WTC11 (cell line): ENCODE measurements at regions not wholly inside any gene's neighbourhood (a gene's known extent, or its start where the extent isn't known, plus 50 kb on each side); places are given as distances from the start of the nearest gene placed in this dataset.

Experiments used
- ATAC-seq: fragments of 200-7000 bp; cut with Tn5 transposase; 2 replicates; pipeline ENCODE4 v1.10.0; 2021; ENCODE audit warnings: mild to moderate bottlenecking, moderate library complexity
- CTCF ChIA-PET: fragments of 300-600 bp; sonication (Branson Sonifier 250); formaldehyde crosslinking; loops from one replicate; lab custom pipeline; 2021; ENCODE audit warnings: antibody characterized with exemption; lab: Charles Lee
- POLR2A ChIA-PET: fragments of 350-600 bp; sonication (Branson Sonifier 250); formaldehyde crosslinking; loops from one replicate; lab custom pipeline; 2021; ENCODE audit warnings: antibody characterized with exemption; lab: Charles Lee
- DNase-seq: peaks from one replicate; pipeline ENCODE4 v3.0.0; 2021; ENCODE audit warnings: low spot score
- H3K27ac Mint-ChIP-seq: 2 replicates; pipeline ENCODE4 v1.8.0; 2021; ENCODE audit warnings: mixed read lengths
- H3K27me3 Mint-ChIP-seq: 2 replicates; pipeline ENCODE4 v1.8.0; 2021; ENCODE audit warnings: low read depth, mild to moderate bottlenecking, moderate library complexity, mixed read lengths
- H3K36me3 Mint-ChIP-seq: 2 replicates; pipeline ENCODE4 v1.8.0; 2021; ENCODE audit warnings: mixed read lengths
- H3K4me1 Mint-ChIP-seq: 2 replicates; pipeline ENCODE4 v1.8.0; 2022; ENCODE audit warnings: mixed read lengths
- H3K4me3 Mint-ChIP-seq: 2 replicates; pipeline ENCODE4 v1.8.0; 2021; ENCODE audit warnings: mild to moderate bottlenecking, moderate library complexity, mixed read lengths
- H3K9me3 Mint-ChIP-seq: 2 replicates; pipeline ENCODE4 v1.8.0; 2021; ENCODE audit warnings: mixed read lengths
- ELF4 ChIP-seq: sonication (generic); formaldehyde crosslinking; IDR thresholded peaks from 2 replicates; pipeline ENCODE4 v1.8.1; 2022; ENCODE audit warnings: low read depth, mild to moderate bottlenecking, moderate library complexity, missing genetic modification reagents
- FOXP1 ChIP-seq: sonication (generic); formaldehyde crosslinking; IDR thresholded peaks from 2 replicates; pipeline ENCODE4 v1.8.0; 2022; ENCODE audit warnings: missing genetic modification reagents, mild to moderate bottlenecking, moderate library complexity, borderline replicate concordance
- GRHL2 ChIP-seq: fragments of 250-450 bp; sonication (Bioruptor Pico); IDR thresholded peaks from 2 replicates; pipeline ENCODE4 v1.8.0; 2022; ENCODE audit warnings: mild to moderate bottlenecking, moderate library complexity; ENCODE audit not compliant: insufficient replicate concordance, severe bottlenecking
- GTF2I ChIP-seq: fragments of 250-450 bp; sonication (Bioruptor Pico); conservative IDR thresholded peaks from 2 replicates; pipeline ENCODE4 v1.4.0; 2021; ENCODE audit warnings: mild to moderate bottlenecking
- NR2C2 ChIP-seq: sonication (generic); formaldehyde crosslinking; IDR thresholded peaks from 2 replicates; pipeline ENCODE4 v1.8.0; 2022; ENCODE audit warnings: mild to moderate bottlenecking, missing genetic modification reagents
- SOX15 ChIP-seq: fragments of 250-450 bp; sonication (Bioruptor Pico); IDR thresholded peaks from 2 replicates; pipeline ENCODE4 v1.9.0; 2021; ENCODE audit warnings: mild to moderate bottlenecking
- TCF7 ChIP-seq: sonication (generic); formaldehyde crosslinking; IDR thresholded peaks from 2 replicates; pipeline ENCODE4 v1.8.0; 2022; ENCODE audit warnings: mild to moderate bottlenecking, low read depth, missing genetic modification reagents, moderate library complexity
- TEAD1 ChIP-seq: sonication (generic); formaldehyde crosslinking; IDR thresholded peaks from 2 replicates; pipeline ENCODE4 v1.8.0; 2022; ENCODE audit warnings: mild to moderate bottlenecking, missing genetic modification reagents
- TP53 ChIP-seq: sonication (generic); formaldehyde crosslinking; IDR thresholded peaks from 2 replicates; pipeline ENCODE4 v1.8.1; 2023; ENCODE audit warnings: mild to moderate bottlenecking, missing genetic modification reagents
- ZNF121 ChIP-seq: sonication (generic); formaldehyde crosslinking; IDR thresholded peaks from 2 replicates; pipeline ENCODE4 v1.8.0; 2023; ENCODE audit warnings: missing genetic modification reagents
- ZNF138 ChIP-seq: sonication (generic); formaldehyde crosslinking; conservative IDR thresholded peaks from 2 replicates; pipeline ENCODE4 v1.8.1; 2022; ENCODE audit warnings: mild to moderate bottlenecking, moderate library complexity, missing genetic modification reagents
- ZNF416 ChIP-seq: fragments of 250-450 bp; sonication (Bioruptor Pico); IDR thresholded peaks from 2 replicates; pipeline ENCODE4 v1.9.0; 2021; ENCODE audit warnings: mild to moderate bottlenecking, inconsistent platforms
- ZNF423 ChIP-seq: fragments of 250-450 bp; sonication (Bioruptor Pico); IDR thresholded peaks from 2 replicates; pipeline ENCODE4 v2.1.2; 2022; ENCODE audit warnings: mild to moderate bottlenecking, moderate library complexity
- ZNF671 ChIP-seq: fragments of 250-450 bp; sonication (Bioruptor Pico); IDR thresholded peaks from 2 replicates; pipeline ENCODE4 v1.8.0; 2021; ENCODE audit warnings: mild to moderate bottlenecking
- TF ChIP-seq, protein P1 (sequence below): sonication (generic); formaldehyde crosslinking; IDR thresholded peaks from 2 replicates; pipeline ENCODE4 v1.8.0; 2023; ENCODE audit warnings: missing genetic modification reagents, mild to moderate bottlenecking, borderline replicate concordance
- TF ChIP-seq, protein P2 (sequence below): sonication (generic); formaldehyde crosslinking; IDR thresholded peaks from 2 replicates; pipeline ENCODE4 v1.8.1; 2022; ENCODE audit warnings: low read depth, missing genetic modification reagents, borderline replicate concordance
- TF ChIP-seq, protein P3 (sequence below): sonication (generic); formaldehyde crosslinking; IDR thresholded peaks from 2 replicates; pipeline ENCODE4 v1.8.1; 2022; ENCODE audit warnings: missing genetic modification reagents, borderline replicate concordance
- TF ChIP-seq, protein P4 (sequence below): sonication (generic); formaldehyde crosslinking; IDR thresholded peaks from 2 replicates; pipeline ENCODE4 v1.8.1; 2023; ENCODE audit warnings: mild to moderate bottlenecking, missing genetic modification reagents
- TF ChIP-seq, protein P5 (sequence below): fragments of 250-450 bp; sonication (Bioruptor Pico); IDR thresholded peaks from 2 replicates; pipeline ENCODE4 v1.9.0; 2021; ENCODE audit warnings: mild to moderate bottlenecking
- TF ChIP-seq, protein P6 (sequence below): fragments of 250-450 bp; sonication (Bioruptor Pico); conservative IDR thresholded peaks from 2 replicates; pipeline ENCODE4 v1.9.0; 2021; ENCODE audit warnings: mild to moderate bottlenecking
- TF ChIP-seq, protein P7 (sequence below): sonication (generic); formaldehyde crosslinking; IDR thresholded peaks from 2 replicates; pipeline ENCODE4 v1.8.1; 2023; ENCODE audit warnings: mild to moderate bottlenecking, missing genetic modification reagents, moderate library complexity

DNA sequence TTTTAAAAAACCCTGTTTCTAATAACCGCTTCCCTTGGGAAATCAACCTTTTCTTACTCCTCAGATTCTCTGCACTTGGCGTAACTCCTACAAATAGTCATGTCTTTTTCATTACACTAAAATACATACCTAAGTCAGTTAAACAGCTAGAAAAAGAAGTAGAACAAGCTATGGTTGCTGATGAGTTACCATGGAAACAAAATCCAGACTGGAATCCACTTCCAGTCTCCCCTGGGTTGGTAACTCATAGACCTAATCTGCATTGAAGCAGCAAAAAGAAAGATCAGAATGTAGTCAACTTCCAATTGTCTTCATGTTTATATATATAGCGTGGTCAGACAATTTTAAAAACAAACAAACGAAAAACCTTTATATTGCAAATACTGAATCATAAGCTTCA, 260.8 kb upstream of the LRRN1 start:
- H3K27me3 Mint-ChIP-seq, result peaks cover 1% of the 10 kb centered on the region; the same call in 1 of the 2 replicates
- no peak overlapping the region for H3K27ac Mint-ChIP-seq
- POLR2A ChIA-PET, result no interaction called here
- TF ChIP-seq ZNF121, result no peak
- no peak for TF ChIP-seq GTF2I (CRISPR knock-in tag)
- TF ChIP-seq, protein P1, sequence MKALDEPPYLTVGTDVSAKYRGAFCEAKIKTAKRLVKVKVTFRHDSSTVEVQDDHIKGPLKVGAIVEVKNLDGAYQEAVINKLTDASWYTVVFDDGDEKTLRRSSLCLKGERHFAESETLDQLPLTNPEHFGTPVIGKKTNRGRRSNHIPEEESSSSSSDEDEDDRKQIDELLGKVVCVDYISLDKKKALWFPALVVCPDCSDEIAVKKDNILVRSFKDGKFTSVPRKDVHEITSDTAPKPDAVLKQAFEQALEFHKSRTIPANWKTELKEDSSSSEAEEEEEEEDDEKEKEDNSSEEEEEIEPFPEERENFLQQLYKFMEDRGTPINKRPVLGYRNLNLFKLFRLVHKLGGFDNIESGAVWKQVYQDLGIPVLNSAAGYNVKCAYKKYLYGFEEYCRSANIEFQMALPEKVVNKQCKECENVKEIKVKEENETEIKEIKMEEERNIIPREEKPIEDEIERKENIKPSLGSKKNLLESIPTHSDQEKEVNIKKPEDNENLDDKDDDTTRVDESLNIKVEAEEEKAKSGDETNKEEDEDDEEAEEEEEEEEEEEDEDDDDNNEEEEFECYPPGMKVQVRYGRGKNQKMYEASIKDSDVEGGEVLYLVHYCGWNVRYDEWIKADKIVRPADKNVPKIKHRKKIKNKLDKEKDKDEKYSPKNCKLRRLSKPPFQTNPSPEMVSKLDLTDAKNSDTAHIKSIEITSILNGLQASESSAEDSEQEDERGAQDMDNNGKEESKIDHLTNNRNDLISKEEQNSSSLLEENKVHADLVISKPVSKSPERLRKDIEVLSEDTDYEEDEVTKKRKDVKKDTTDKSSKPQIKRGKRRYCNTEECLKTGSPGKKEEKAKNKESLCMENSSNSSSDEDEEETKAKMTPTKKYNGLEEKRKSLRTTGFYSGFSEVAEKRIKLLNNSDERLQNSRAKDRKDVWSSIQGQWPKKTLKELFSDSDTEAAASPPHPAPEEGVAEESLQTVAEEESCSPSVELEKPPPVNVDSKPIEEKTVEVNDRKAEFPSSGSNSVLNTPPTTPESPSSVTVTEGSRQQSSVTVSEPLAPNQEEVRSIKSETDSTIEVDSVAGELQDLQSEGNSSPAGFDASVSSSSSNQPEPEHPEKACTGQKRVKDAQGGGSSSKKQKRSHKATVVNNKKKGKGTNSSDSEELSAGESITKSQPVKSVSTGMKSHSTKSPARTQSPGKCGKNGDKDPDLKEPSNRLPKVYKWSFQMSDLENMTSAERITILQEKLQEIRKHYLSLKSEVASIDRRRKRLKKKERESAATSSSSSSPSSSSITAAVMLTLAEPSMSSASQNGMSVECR, result no peak
- H3K9me3 Mint-ChIP-seq, result peaks cover 70% of the 10 kb centered on the region
- peaks cover 19% of the 10 kb centered on the region for H3K36me3 Mint-ChIP-seq
- H3K4me1 Mint-ChIP-seq, result no peaks in the 10 kb centered on the region
- no peak overlapping the region for H3K4me3 Mint-ChIP-seq
- DNase-seq (no peak), ATAC-seq (no peak)
- CTCF ChIA-PET, result no interaction called here

DNA sequence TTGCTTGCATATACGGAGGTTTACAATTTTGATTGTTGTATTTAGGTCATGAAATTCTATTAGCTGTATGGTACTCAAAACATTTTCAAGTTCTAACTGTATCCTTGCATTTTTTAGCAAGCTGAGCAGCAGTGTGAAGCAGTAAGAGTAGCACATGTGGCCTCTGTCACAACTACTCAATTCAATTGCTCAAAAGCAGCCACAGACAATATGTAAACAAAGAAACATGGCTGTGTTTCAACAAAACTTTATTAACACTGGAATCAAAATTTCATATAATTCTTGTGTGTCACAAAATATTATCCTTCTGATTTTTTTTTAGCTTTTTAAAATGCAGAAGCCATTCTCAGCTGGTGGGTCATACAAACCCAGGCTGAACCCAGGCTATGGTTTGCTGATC, 266.7 kb upstream of the LRRN1 start:
- no peak overlapping the region for H3K4me3 Mint-ChIP-seq
- peaks cover 14% of the 10 kb centered on the region for H3K36me3 Mint-ChIP-seq
- peaks cover 41% of the 10 kb centered on the region for H3K9me3 Mint-ChIP-seq
- CTCF ChIA-PET, result no interaction called here
- DNase-seq (no peak), ATAC-seq (no peak)
- no peaks in the 10 kb centered on the region; the same call in 1 of the 2 replicates for H3K27me3 Mint-ChIP-seq
- POLR2A ChIA-PET, result no interaction called here
- no peak overlapping the region for H3K27ac Mint-ChIP-seq
- H3K4me1 Mint-ChIP-seq, result no peaks in the 10 kb centered on the region
- TF ChIP-seq, protein P2, sequence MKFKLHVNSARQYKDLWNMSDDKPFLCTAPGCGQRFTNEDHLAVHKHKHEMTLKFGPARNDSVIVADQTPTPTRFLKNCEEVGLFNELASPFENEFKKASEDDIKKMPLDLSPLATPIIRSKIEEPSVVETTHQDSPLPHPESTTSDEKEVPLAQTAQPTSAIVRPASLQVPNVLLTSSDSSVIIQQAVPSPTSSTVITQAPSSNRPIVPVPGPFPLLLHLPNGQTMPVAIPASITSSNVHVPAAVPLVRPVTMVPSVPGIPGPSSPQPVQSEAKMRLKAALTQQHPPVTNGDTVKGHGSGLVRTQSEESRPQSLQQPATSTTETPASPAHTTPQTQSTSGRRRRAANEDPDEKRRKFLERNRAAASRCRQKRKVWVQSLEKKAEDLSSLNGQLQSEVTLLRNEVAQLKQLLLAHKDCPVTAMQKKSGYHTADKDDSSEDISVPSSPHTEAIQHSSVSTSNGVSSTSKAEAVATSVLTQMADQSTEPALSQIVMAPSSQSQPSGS (CRISPR knock-in tag), result no peak
- TF ChIP-seq SOX15 (no peak), ELF4 (CRISPR knock-in tag) (no peak), ZNF416 (CRISPR knock-in tag) (no peak), TP53 (no peak), ZNF671 (no peak), GTF2I (CRISPR knock-in tag) (no peak), FOXP1 (CRISPR knock-in tag) (no peak), ZNF138 (no peak), TCF7 (no peak), ZNF423 (CRISPR knock-in tag) (no peak), TEAD1 (no peak), NR2C2 (CRISPR knock-in tag) (no peak), GRHL2 (CRISPR knock-in tag) (no peak)
- TF ChIP-seq, protein P3, sequence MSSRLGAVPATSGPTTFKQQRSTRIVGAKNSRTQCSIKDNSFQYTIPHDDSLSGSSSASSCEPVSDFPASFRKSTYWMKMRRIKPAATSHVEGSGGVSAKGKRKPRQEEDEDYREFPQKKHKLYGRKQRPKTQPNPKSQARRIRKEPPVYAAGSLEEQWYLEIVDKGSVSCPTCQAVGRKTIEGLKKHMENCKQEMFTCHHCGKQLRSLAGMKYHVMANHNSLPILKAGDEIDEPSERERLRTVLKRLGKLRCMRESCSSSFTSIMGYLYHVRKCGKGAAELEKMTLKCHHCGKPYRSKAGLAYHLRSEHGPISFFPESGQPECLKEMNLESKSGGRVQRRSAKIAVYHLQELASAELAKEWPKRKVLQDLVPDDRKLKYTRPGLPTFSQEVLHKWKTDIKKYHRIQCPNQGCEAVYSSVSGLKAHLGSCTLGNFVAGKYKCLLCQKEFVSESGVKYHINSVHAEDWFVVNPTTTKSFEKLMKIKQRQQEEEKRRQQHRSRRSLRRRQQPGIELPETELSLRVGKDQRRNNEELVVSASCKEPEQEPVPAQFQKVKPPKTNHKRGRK (CRISPR knock-in tag), result no peak
- TF ChIP-seq, protein P4, sequence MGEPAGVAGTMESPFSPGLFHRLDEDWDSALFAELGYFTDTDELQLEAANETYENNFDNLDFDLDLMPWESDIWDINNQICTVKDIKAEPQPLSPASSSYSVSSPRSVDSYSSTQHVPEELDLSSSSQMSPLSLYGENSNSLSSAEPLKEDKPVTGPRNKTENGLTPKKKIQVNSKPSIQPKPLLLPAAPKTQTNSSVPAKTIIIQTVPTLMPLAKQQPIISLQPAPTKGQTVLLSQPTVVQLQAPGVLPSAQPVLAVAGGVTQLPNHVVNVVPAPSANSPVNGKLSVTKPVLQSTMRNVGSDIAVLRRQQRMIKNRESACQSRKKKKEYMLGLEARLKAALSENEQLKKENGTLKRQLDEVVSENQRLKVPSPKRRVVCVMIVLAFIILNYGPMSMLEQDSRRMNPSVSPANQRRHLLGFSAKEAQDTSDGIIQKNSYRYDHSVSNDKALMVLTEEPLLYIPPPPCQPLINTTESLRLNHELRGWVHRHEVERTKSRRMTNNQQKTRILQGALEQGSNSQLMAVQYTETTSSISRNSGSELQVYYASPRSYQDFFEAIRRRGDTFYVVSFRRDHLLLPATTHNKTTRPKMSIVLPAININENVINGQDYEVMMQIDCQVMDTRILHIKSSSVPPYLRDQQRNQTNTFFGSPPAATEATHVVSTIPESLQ (CRISPR knock-in tag), result no peak
- TF ChIP-seq, protein P5, sequence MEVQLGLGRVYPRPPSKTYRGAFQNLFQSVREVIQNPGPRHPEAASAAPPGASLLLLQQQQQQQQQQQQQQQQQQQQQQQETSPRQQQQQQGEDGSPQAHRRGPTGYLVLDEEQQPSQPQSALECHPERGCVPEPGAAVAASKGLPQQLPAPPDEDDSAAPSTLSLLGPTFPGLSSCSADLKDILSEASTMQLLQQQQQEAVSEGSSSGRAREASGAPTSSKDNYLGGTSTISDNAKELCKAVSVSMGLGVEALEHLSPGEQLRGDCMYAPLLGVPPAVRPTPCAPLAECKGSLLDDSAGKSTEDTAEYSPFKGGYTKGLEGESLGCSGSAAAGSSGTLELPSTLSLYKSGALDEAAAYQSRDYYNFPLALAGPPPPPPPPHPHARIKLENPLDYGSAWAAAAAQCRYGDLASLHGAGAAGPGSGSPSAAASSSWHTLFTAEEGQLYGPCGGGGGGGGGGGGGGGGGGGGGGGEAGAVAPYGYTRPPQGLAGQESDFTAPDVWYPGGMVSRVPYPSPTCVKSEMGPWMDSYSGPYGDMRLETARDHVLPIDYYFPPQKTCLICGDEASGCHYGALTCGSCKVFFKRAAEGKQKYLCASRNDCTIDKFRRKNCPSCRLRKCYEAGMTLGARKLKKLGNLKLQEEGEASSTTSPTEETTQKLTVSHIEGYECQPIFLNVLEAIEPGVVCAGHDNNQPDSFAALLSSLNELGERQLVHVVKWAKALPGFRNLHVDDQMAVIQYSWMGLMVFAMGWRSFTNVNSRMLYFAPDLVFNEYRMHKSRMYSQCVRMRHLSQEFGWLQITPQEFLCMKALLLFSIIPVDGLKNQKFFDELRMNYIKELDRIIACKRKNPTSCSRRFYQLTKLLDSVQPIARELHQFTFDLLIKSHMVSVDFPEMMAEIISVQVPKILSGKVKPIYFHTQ (CRISPR knock-in tag), result no peak
- TF ChIP-seq, protein P6, sequence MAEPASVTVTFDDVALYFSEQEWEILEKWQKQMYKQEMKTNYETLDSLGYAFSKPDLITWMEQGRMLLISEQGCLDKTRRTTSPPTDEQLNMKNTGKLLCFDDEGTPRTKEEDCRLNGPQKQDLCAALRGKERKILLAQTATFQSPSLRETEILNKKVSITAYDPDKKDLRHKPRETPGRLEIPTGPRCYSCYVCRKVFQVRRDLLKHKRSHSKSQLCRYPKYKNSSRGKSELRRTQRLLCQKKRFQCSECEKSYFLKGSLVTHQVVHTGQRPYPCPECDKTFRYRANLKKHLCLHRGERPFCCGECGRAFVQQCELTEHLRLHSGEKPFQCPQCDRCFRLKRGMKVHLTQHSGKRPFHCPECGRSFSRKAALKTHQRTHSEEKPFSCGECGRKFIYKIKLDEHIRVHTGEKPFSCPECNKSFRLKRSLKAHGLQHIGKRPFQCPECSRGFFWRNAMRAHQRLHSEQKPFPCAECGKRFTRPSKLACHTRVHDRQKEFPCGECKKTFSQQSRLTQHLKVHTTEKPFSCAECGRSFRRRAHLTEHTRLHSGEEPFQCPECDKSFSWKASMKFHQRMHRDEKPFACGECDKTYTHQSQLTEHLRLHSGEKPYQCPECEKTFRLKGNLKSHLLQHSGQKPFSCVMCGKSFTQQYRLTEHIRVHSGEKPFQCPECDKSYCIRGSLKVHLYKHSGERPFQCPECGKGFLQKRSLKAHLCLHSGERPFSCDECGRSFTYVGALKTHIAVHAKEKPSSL, result no peak
- TF ChIP-seq, protein P7, sequence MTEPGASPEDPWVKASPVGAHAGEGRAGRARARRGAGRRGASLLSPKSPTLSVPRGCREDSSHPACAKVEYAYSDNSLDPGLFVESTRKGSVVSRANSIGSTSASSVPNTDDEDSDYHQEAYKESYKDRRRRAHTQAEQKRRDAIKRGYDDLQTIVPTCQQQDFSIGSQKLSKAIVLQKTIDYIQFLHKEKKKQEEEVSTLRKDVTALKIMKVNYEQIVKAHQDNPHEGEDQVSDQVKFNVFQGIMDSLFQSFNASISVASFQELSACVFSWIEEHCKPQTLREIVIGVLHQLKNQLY, result no peak
